GM12872 (cell line): ENCODE measurements at regions not wholly inside any gene's neighbourhood (a gene's known extent, or its start where the extent isn't known, plus 50 kb on each side); places are given as distances from the start of the nearest gene placed in this dataset.

Source experiments
- CTCF ChIP-seq: IDR thresholded peaks from 3 replicates; pipeline ENCODE4 v1.5.1; 2011; ENCODE audit warnings: low read depth, mild to moderate bottlenecking, low read length, moderate library complexity; ENCODE audit not compliant: insufficient read depth

GRCh38 chr11:129657866-129658525 lies 157.7 kb upstream of the TMEM45B start:
- TF ChIP-seq CTCF, result no peak

GRCh38 chr11:129658526-129658867 lies 157.2 kb upstream of the TMEM45B start:
- TF ChIP-seq CTCF, result no peak

- TF ChIP-seq CTCF, result no peak
These were observed 134.7 kb upstream of the TMEM45B start for GRCh38 chr11:129680907-129681306.

DNA sequence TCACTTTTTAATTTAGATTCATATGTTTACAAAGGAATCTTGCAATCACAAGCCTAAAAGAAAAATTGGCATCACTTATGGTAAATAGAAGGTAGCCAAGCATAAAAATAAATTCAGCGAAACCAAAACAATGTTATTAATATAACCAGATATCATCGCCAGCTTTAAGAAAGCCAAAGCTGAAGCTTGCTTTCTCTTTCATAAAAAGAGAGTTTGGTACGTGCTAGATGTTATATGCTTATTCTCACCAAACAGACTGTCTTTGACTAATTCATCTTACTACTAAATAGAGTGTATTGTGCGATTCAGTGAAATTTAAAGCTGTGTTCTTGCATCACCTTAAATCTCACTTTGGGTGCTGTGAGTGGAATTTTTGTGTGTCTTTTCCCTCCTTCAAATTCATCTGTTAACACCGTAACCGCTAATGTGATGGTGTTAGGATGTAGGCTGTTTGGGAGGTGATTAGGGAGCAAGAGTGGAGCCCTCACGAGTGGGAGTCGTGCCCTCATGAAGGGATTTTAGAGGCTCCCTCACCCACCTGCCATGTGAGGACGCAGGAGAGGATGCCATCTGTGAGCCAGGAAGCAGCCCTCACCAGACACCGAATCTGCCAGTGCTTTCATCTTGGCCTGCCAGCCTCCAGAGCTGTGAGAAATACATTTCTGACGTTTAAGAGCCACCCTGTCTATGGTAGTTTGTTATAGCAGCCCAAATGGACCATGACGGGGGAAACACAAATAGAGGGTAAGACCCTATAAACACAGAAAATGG lies 134.1 kb upstream of the TMEM45B start:
- no peak for TF ChIP-seq CTCF

GRCh38 chr11:129686269-129686668 lies 129.4 kb upstream of the TMEM45B start:
- no peak for TF ChIP-seq CTCF

- no peak for TF ChIP-seq CTCF
These were observed 124.5 kb upstream of the TMEM45B start for GRCh38 chr11:129691142-129691541.

GRCh38 chr11:129694538-129694937 lies 121.1 kb upstream of the TMEM45B start:
- TF ChIP-seq CTCF, result peak; percentile 25; the same call in 1 of the 3 replicates
